Renal cortex interstitium (tissue), 11 donors: ENCODE measurements at regions not wholly inside any gene's neighbourhood (a gene's known extent, or its start where the extent isn't known, plus 50 kb on each side); places are given as distances from the start of the nearest gene placed in this dataset.
"Not testable (repeated sequence)": the region's sequence is repeated elsewhere in the genome, so short reads cannot be mapped to it uniquely, and the experiment has no call there.

Experiments used
- DNase-seq, 11 donors: peaks; one replicate each; pipeline ENCODE4 v3.0.0-alpha.2; 2013; ENCODE audit warnings: low read depth in 9 of 11, low spot score in 4 of 11; ENCODE audit errors: extremely low read depth in 1 of 11

GRCh38 chr6:141815039-141815438 lies 317.7 kb upstream of the GJE1 start:
- DNase-seq: not testable (repeated sequence)

GRCh38 chr6:141809901-141810300 lies 322.8 kb upstream of the GJE1 start:
- no peak for DNase-seq

GRCh38 chr6:141808662-141809061 lies 324.1 kb upstream of the GJE1 start:
- no peak for DNase-seq

- not testable (repeated sequence) for DNase-seq
Measured at GRCh38 chr6:141800973-141801372, 331.8 kb upstream of the GJE1 start.

GRCh38 chr6:141790921-141791320 lies 341.8 kb upstream of the GJE1 start:
- no peak for DNase-seq

GRCh38 chr6:141788096-141788495 lies 344.6 kb upstream of the GJE1 start:
- DNase-seq: no peak

- no peak for DNase-seq
Measured at GRCh38 chr6:141783585-141783984, 349.1 kb upstream of the GJE1 start.

GRCh38 chr6:141780296-141780695 lies 352.4 kb upstream of the GJE1 start:
- DNase-seq: no peak

- no peak for DNase-seq
Measured at GRCh38 chr6:141764388-141764787, 368.3 kb upstream of the GJE1 start.

GRCh38 chr6:141758430-141758829 lies 374.3 kb upstream of the GJE1 start:
- no peak for DNase-seq

GRCh38 chr6:141753180-141753579 lies 379.5 kb upstream of the GJE1 start:
- DNase-seq: no peak

GRCh38 chr6:141752677-141753076 lies 380.0 kb upstream of the GJE1 start:
- no peak for DNase-seq

- not testable (repeated sequence) for DNase-seq
Measured at GRCh38 chr6:141746324-141746723, 386.4 kb upstream of the GJE1 start.

GRCh38 chr6:141744971-141745370 lies 387.8 kb upstream of the GJE1 start:
- DNase-seq: no peak

GRCh38 chr6:141744194-141744925 lies 388.4 kb upstream of the GJE1 start:
- no peak for DNase-seq

- DNase-seq: no peak
Measured at GRCh38 chr6:141736104-141736503, 396.6 kb upstream of the GJE1 start.

- DNase-seq: no peak
Measured at GRCh38 chr6:141735126-141735525, 397.6 kb upstream of the GJE1 start.

- no peak for DNase-seq
Measured at GRCh38 chr6:141734071-141734840, 398.5 kb upstream of the GJE1 start.

- DNase-seq: peak in 8 of 11 donors; percentile 5 to 41 (median 16)
Measured at GRCh38 chr6:141729146-141729545, 403.6 kb upstream of the GJE1 start.

GRCh38 chr6:141728330-141728729 lies 404.4 kb upstream of the GJE1 start:
- no peak for DNase-seq

- no peak for DNase-seq
Measured at GRCh38 chr6:141726248-141726647, 406.5 kb upstream of the GJE1 start.
